ENCODE measurements at regions not wholly inside any gene's neighbourhood (a gene's known extent, or its start where the extent isn't known, plus 50 kb on each side); places are given as distances from the start of the nearest gene placed in this dataset.

GRCh38 chr2:193810533-193810932, 1615.8 kb upstream of the TMEFF2 start:
- TF ChIP-seq, protein P1, sequence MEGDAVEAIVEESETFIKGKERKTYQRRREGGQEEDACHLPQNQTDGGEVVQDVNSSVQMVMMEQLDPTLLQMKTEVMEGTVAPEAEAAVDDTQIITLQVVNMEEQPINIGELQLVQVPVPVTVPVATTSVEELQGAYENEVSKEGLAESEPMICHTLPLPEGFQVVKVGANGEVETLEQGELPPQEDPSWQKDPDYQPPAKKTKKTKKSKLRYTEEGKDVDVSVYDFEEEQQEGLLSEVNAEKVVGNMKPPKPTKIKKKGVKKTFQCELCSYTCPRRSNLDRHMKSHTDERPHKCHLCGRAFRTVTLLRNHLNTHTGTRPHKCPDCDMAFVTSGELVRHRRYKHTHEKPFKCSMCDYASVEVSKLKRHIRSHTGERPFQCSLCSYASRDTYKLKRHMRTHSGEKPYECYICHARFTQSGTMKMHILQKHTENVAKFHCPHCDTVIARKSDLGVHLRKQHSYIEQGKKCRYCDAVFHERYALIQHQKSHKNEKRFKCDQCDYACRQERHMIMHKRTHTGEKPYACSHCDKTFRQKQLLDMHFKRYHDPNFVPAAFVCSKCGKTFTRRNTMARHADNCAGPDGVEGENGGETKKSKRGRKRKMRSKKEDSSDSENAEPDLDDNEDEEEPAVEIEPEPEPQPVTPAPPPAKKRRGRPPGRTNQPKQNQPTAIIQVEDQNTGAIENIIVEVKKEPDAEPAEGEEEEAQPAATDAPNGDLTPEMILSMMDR (conservative IDR thresholded peaks at IDR 0.05; ENCODE audit: low read length), result no peak
- TF ChIP-seq EZH2phosphoT487 (IDR thresholded peaks at IDR 0.05; ENCODE audit: borderline replicate concordance), result no peak
